GM21526 (cell line): ENCODE measurements at regions not wholly inside any gene's neighbourhood (a gene's known extent, or its start where the extent isn't known, plus 50 kb on each side); places are given as distances from the start of the nearest gene placed in this dataset.
"Not testable (repeated sequence)": the region's sequence is repeated elsewhere in the genome, so short reads cannot be mapped to it uniquely, and the experiment has no call there.

ENCODE experiments used
- ATAC-seq: cut with Tn5 transposase; IDR thresholded peaks from one replicate; pipeline ENCODE4 v1.9.1; 2021; ENCODE audit warnings: moderate library complexity; ENCODE audit not compliant: unreplicated experiment, low FRiP score

DNA sequence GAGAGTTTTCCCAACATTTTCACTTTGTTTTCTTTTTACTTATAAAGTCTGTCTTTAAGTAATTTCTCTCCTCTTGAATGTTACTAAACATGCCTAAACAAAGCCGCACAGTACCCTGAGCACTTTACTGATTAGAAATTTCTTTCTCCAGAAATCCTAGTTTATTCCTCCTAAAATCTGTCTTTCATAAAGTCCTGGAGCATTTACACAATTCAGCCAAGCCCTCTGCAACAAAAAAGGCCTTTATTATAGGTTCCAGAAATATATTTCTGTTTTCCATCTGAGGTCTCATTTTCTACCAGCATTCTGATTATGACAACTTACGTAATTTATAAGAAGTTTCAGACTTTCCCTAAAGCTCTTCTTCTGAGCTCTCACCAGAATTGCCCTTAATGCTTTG lies 549.5 kb upstream of the OLFM3 start:
- no peak for ATAC-seq

DNA sequence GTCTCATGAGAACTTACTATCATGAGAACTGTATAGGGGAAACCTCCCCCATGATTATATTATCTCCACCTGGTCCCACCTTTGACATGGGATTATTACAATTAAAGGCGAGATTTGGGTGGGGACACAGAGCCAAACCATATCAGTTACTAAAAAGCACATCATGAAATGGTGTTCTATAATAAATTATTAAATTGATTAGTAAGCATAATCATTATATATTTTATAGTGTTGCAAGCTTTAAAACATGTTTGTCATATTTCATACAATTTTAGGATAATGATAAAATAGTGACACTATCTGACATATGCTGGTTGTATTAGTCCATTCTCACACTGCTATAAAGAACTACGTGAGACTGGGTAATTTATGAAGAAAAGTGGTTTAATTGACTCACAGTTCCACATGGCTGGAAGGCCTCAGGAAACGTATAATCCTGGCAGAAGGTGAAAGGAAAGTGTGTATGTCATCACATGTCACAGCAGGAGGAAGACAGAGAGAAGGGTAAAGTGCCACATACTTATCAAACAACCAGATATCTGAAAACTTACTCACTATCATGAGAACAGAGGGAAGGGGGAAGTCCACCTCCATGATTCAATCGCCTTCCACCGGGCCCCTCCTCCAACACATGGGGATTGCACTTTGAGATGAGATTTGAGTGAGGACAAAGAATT lies 539.2 kb upstream of the OLFM3 start:
- no peak for ATAC-seq

DNA sequence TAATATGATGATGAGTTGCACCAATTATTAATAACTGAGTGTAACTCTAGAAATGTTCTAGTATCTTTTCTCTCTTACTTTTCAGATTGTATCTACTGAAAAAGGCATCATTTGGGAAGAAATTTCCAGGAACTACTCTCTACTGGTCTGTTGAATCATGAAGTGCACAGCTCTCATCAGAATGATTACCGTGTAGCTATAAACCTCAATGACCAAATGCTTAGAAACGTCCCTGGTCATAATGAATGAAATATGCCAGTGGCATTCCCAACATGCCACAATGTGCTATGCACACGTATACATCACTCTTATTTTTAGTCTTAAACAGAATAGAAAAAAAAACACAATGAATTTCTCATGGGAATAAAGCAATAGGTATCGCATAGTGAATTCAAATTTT lies 534.3 kb upstream of the OLFM3 start:
- ATAC-seq = no peak

DNA sequence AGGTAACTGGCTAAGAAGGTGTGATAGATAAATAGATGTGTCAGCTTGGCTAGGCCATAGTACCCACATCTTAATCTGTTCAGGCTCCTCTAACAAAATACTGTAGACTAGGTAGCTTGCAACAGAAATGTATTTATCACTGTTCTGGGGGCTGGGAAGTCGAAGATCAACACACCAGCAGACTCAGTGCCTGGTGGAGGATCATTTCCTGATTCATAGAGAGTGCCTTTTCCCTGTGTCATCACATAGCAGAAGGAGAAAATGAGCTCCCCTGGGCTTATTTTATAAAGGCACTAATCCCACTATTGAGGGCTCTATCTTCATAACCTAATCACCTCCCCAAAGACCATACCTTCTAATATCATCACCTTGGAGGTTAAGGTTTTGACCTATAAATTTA lies 532.7 kb upstream of the OLFM3 start:
- ATAC-seq = no peak

DNA sequence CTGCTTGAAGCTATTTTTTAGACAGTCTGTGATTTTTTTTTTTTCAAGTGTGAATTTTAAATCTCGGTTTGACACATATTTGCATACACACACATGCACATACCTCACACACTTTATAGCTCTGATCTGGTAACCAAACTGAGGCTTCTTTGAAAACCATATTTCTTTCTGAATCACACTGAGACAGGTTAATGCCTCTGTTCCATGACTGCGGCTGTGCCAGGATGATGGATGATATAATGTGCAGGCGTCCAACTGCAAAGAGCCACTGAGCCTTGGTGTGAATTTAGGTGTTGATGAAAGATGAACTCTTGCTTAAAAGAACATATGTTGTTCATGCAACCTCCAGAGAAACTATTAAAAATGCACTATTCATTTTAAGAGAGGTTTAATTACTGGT lies 504.0 kb upstream of the OLFM3 start:
- no peak for ATAC-seq

DNA sequence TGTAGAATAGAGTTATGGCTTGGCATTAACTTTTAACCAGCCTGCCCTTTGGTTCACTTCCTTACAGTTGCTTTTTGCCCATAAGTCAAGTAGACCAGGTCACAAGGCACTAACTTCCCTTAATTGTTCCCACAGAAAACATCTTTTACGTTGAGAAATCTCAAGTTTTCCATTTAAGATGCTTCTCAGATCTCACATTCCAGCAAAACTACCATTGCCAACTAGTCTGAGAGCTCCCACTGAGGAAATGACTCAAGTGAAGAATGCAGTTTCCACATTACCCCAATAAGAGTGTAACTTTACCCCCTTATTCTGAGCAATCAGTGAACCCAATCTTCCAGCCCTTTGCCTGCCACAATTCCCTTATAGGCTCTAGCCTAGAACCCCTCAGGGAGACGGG lies 502.2 kb upstream of the OLFM3 start:
- ATAC-seq = no peak

DNA sequence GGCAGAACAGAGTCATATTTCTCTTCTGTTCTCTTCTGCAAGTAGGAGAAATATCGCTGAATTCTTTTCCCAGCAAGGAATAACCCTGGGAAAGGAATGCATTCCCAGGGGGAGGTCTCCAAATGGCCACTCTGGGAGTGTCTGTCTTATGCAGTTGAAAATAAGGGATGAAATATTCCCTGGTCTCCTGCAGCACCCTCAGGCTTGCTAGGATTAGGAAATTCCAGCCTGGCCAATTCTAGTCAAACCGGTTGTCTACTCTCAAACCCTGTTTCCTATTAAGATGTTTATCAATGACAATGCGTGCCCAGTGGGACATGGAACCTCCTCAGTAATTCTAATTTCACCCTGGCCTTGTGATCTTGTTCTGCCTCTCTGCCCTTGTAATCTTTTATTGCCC lies 501.1 kb upstream of the OLFM3 start:
- ATAC-seq = not testable (repeated sequence)

DNA sequence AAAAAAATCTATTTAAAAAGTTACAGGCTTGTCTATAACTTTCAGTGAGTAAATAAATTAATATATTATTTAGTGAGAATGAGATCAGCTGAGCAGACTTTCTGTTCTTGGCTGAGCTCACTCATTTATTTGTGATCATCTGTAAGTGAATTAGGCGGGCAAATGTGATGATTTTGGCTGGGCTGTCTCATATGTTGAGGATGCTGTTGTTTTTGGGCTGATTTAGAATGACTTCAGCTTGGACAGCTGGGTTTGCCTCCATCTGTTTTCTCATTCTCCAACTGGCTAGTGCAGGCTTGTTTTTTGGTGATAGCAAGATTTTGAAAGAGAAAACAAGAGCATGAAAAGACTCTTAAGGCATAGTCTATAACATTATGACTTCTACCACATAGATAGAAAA lies 475.8 kb upstream of the OLFM3 start:
- no peak for ATAC-seq

DNA sequence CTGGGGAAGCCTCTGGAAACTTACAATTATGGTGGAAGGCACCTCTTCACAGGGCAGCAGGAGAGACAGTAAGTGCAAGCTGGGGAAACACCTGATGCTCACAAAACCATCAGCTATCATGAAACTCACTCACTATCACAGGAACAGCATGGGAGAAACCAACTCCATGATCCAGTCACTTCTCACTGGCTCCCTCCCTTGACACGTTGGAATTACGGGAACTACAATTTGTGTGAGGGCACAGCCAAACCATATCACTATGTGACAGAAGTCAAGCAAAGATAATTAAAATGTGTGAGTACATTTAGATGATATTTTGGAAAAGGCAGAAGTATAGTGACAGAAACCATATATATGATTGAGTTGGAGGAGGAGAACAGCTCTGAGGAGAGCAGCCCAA lies 474.0 kb upstream of the OLFM3 start:
- no peak for ATAC-seq

DNA sequence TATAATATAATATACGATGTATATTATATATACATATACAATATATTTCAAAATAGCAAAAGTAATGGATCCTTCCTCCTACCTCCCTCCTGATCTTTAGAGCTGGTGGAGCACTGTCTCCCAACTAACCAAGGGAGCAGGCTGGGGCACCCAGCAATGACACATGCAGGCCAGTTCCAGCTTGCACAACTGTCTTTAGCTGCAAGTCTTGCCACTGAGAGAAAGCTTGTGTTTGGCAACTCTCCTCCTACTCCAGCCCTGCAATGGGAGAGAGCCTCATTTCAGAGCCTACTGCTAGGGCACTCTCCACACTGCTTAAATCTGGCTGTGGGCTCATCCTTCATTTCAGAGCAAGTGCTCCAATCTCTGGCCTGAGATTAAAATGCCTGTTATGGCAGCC lies 469.8 kb upstream of the OLFM3 start:
- ATAC-seq = no peak

DNA sequence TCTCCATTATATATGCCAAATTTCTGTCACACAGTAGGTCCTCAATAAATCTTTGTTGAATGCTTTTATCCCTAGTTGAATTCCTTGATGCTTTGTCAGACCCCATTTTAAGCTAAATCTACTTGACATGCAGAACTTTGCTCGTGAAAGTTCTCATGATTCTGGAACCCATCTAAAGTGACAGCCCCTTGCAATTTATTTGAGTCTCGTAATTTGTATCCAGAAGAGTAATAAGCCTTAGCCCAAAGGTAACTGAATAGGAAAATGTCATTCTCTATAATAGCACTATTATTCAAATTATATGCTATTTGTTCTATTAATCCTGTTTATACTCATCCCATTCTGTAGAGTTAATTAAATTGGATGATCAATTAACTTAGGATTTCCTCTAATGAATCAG lies 466.6 kb upstream of the OLFM3 start:
- no peak for ATAC-seq

DNA sequence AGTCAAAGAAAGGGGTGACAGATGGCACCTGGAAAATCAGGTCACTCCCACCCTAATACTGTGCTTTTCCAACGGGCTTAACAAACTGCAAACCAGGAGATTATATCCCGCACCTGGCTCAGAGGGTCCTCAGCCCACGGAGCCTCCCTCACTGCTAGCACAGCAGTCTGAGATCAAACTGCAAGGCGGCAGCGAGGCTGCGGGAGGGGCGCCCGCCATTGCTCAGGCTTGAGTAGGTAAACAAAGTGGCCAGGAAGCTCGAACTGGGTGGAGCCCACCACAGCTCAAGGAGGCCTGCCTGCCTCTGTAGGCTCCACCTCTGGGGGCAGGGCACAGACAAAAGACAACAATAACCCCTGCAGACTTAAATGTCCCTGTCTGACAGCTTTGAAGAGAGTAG lies 445.6 kb upstream of the OLFM3 start:
- not testable (repeated sequence) for ATAC-seq

DNA sequence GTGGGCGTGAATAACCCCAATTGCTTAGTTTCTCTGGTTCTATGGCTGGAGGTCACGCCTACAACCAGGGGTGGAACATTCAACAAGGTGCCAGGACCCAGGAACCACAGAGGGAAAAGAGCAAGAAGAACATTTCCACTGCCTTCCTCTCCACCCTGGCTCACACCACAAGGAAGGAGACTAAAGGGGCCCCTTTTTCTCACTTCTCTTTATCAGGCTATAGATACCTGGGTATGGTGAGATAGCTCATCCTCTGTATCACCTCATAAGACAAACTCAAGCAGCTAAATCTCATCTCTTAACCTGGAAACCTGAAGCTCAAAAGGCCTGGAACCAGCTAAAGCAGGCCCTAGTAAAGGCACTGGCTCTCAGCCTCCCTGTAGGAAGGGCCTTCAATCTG lies 438.8 kb upstream of the OLFM3 start:
- ATAC-seq = peak; percentile 61

DNA sequence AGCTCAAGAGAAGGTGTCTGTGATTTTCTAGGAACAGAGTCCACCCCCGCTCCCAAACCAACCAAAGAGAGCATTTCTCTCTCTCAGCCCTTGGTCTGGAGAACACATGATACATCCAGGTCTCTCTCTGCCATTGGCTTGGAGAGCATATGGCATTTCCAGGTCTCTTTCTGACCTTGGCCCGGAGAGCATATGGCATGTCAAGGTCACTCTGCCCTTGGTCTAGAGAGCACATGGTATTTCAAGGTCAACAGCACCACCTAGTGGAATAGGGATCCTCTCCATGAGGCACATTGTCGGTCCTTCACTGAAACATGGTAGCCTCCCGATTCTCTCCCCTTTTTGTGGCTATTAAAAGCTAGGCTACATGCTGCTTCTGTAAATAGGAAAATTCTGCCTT lies 437.7 kb upstream of the OLFM3 start:
- ATAC-seq = no peak

DNA sequence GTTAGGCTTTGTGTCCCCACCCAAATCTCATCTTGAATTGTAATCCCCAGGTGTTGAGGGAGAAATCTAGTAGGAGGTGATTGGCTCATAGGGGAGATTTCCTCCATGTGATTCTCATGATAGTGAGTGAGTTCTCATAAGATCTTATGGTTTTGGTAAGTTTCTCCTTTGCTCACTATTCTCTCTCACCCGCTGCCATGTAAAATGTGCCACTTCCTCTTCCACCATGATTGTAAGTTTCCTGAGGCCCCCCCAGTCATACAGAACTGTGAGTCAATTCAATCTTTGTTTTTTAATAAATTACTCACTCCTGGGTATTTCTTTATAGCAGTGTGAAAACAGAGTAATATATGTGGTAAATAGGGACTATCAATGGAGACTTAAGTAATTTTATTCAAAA lies 434.5 kb upstream of the OLFM3 start:
- ATAC-seq = no peak

DNA sequence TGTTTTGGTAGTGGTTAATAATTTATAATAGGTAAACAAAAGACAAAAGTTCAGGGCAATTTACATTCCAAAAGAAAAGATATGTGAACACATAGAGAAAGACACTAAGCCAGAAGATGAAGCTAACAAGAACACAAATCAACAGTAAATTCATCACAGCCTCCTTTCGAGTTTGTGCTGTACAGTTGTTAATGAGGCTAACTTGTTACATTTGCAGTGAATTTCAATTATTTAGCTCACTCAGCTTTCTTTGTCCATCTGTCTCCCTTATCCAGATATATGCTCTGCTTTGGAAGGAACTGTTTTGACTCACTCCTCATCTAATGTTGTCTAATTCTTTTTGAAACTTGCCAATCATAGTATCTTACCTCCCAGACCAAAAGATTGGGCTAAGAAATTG lies 423.3 kb upstream of the OLFM3 start:
- ATAC-seq = no peak
